Fibroblast of upper back skin (primary cell): ENCODE measurements at regions not wholly inside any gene's neighbourhood (a gene's known extent, or its start where the extent isn't known, plus 50 kb on each side); places are given as distances from the start of the nearest gene placed in this dataset.
"Not testable (repeated sequence)": the region's sequence is repeated elsewhere in the genome, so short reads cannot be mapped to it uniquely, and the experiment has no call there.

Source experiments
- DNase-seq: peaks from one replicate; pipeline ENCODE4 v3.0.0-alpha.2; 2013

- DNase-seq, result no peak
These were observed 129.6 kb downstream of the CD24 start for GRCh38 chr6:106844930-106845329.

DNA sequence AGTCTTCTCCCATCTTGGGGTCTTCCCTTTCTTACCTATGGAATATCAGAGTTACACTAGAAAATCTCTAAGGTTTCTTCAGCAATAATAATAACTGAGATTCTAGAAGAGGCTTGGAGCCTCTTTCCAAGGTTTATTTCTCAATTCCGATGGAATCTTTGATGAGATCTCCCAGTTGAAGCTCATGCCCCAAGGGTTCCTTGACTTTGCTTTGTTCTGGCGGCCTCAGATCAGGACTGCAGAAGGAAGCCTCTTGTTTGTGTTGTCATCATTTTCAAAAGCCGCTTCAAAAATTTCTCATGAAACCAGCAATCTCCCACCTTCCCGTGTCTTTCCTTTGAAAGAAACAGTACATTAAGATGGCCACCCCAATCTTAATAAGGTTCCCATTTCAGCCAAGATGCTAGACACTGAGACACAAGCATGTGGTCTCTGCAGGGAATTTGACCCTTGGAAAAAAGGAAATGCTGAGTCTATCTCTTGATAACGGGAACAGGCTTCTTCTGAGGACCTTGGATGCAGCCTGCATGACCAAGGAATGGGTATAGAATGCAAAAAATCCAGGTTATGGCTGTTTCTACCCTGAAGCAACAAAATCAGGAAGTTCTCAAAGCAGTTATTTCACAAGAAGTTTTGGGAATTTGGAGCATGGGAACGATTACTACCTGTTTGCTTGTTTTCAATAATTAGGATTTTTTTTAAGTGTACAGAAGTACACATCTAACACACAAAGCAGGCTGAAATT is 141.6 kb downstream of the CD24 start:
- DNase-seq, result no peak

DNA sequence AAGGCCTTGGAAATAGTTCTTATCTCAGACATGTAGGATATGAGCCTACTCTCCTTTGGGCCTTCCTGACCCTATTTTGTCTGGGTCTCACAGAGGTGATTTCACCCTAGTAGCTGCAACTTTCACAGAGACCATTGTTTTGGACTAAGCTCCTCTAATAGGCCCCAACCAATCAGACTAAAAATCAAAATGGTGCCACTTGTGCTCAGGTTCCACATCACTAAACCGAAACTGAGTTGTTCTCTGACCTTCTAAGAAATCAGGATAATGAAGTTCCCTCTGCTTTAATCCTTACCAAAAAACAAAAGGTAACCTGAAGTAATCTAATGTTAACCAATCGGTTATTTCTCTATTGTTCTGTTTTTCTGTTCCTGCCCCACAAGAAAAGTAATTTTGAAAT is 143.6 kb downstream of the CD24 start:
- no peak for DNase-seq

DNA sequence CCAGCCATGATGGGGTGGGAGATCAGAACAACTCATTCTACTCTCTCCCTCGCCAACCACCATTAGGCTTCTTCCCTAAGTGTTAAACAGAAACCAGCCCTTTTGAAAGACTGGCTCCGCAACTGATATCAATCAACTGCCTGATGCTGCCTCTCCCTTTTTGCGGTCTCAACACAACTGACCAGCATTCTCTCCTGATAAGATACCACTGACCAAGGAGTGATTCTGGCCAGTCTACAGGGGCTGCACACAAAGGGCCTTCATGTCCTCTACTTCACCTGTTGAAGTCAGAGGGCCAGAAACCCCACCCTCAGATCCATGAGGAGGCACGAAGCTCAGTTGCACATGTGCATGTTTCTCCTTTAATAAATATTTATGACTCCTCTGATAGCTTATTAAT is 145.1 kb downstream of the CD24 start:
- DNase-seq, result no peak

DNA sequence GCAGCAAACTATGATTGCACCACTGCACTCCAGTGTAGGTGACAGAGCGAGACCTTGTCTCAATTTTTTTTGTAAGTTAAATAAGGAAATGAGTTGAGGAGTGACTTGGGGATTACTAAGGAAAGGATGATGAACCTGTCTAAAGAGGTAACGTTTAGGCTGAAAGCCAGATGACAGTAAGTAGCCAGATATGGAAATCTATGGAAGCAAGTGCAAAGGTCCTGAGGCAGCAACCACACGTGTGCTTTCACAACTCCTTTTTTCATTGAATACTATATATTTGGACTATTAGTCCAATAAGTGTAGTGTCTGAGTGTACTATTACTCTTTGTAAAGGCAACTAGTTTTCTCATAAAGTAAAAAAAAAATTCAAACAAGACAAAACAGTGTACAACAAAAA is 147.4 kb downstream of the CD24 start:
- DNase-seq, result no peak

- peak; percentile 16 for DNase-seq
These were observed 149.4 kb downstream of the CD24 start for GRCh38 chr6:106825156-106825555.

DNA sequence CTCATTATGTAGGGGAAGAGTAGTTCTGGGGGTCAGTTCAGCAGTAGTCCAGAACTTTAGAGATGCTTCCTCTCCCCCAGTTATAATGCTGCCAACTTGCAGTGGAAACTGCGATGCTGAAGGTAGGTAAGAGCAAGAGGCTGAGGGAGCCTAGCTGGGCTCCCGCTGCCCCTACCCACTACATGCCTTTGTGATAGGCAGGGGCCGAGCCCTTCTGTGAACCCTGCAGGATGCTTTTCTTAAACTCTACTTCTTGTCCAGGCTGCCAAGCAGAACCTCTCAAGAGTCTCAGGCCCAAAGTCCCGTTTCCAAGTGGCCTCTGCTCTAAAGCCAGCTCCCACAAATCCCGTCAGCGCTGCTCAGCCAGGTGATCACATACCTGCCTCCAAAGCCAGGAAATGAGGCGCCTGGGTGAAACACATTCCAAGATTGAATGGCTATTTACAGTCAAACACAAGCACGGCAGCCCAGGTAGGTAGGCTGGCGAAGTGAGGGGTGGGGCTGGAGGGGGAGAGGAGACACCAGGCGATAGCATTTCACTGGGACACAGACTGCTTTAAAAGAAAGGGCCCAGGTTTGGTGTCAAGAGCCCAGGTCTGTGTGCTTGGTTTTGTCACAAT is 150.7 kb downstream of the CD24 start:
- DNase-seq, result no peak

- no peak for DNase-seq
These were observed 151.5 kb downstream of the CD24 start for GRCh38 chr6:106823058-106823457.

GRCh38 chr6:106820412-106820852 is 154.1 kb downstream of the CD24 start:
- peak; percentile 87 for DNase-seq

DNA sequence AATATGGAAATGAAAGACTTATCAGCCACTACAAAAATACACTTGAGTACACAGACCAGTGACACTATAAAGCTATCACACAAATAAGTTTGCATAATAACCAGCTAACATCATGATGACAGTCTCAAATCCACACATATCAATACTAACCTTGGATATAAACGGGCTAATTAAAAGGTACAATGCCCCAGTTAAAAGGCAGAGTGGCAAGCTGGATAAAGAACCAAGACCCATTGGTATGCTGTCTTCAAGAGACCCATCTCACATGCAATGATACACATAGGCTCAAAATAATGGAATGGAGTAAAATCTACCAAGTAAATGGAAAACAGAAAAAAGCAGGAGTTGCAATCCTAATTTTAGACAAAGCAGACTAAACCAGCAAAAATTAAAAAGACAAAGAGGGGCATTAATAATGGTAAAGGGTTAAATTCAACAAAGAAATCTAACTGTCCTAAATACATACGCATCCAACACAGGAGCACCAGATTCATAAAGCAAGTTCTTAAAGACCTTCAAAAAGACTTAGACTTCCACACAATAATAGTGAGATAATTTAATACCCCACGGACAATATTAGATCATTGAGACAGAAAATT is 163.3 kb downstream of the CD24 start:
- no peak for DNase-seq

- no peak for DNase-seq
These were observed 165.8 kb downstream of the CD24 start for GRCh38 chr6:106808758-106809157.

- DNase-seq, result no peak
These were observed 166.4 kb downstream of the CD24 start for GRCh38 chr6:106807947-106808611.

DNA sequence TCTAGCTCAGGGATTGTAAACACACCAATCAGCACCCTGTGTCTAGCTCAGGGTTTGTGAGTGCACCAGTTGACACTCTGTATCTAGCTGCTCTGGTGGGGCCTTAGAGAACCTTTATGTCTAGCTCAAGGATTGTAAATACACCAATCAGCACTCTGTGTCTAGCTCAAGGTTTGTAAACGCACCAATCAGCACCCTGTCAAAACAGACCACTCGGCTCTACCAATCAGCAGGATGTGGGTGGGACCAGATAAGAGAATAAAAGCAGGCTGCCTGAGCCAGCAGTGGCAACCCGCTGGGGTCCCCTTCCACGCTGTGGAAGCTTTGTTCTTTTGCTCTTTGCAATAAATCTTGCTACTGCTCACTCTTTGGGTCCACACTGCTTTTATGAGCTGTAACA is 168.3 kb downstream of the CD24 start:
- DNase-seq, result not testable (repeated sequence)

DNA sequence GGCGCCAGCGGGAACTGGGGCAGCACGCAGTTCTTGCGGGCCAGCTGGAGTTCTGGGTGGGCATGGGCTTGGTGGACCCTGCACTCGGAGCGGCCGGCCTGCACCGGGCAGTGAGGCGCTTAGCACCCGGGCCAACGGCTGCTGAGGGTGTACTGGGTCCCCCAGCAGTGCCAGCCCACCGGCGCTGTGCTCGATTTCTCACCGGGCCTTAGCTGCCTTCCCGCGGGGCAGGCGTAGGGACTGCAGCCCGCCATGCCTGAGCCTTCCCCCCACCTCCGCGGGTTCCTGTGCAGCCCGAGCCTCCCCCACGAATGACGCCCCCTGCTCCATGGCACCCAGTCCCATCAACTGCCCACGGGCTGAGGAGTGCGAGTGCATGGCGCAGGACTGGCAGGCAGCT is 168.8 kb downstream of the CD24 start:
- no peak for DNase-seq

DNA sequence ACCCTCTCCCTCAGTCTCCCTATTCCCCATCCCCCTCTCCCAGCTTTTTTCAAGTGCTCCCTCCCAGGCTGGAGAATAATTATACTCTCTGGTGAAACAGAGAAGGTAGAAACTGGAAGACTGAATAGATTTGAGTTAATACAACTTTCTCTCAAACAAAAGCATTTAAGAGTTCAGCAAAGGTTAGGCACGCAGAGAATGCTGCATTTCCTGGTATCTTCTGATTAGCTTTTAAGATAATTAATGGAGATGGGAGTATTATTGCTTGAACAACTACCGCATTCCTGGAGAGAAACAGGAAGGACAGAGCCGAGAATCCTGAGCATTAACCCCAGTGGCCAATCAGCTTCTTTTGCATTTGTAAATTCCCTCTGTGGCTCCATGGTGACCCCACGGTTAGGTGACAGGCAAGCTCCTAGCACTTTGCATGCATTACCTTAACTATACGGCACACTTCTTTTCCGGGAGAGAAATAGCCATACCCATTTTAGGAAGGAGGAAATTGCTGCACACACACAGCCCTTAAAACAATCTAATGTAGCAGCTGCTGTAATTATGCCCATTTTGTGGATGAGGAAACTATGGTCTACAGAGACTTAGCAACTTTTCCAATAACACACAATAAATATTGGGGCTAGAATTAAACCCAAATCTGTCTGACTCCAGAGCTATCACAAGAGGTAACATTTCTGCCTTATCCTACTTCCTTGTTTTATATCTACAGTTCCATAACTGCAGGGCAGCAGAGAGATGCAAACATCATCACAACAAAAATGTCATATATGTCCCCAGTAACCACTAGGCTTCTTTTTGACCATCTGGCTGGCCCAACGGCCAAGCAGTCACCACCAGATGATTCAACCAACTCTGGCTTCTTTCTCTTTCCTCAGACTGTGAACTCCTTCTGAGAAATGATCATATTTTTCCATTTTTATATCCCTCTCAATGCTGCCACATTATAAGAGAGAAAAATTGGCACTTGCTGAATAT is 169.9 kb downstream of the CD24 start:
- DNase-seq, result no peak

- DNase-seq, result no peak
These were observed 171.3 kb downstream of the CD24 start for GRCh38 chr6:106803188-106803587.

DNA sequence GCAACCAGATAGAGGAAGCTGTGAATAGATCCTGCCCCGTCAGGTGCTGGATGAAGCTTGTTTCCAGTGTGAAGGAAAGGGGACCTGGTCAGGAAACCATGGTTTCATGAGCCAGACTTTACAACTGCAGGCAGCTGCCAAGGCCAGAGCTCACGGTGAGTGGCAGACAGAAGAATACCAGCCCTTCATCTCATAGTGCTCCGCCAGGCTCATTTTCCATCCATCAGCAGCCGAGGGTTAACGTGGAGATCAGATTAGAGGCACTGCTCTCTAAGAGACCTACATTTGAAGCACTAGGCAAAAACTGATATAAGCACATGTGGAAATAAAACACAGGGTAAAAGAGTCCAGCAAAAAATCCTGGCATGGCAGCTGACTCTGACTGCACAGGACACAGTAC is 172.4 kb downstream of the CD24 start:
- no peak for DNase-seq

GRCh38 chr6:106801256-106801655 is 171.9 kb downstream of the QRSL1 start:
- DNase-seq, result no peak

GRCh38 chr6:106800379-106800778 is 171.0 kb downstream of the QRSL1 start:
- DNase-seq, result no peak

- peak; percentile 87 for DNase-seq
These were observed 169.9 kb downstream of the QRSL1 start for GRCh38 chr6:106799031-106799894.

DNA sequence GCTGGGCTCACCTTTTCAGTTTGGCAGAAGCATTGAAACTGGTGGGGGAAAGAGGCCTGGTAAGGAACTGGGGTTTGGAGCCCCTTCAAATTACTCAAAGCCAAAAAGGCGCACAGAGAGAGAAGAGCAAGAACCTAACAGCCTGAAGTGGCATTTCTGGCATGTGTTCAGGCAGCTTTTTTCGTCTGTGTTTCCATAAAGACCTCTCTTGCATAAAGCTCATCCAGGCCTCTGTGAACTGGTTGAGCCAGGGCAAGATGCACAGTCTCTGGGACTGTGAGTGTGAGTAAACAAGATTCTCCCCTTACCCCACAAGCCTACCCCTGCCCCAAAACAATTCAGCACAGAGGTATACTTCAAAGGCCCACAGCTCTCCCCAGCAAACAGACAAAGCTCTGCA is 167.8 kb downstream of the QRSL1 start:
- no peak for DNase-seq

GRCh38 chr6:106796781-106797180 is 167.4 kb downstream of the QRSL1 start:
- DNase-seq, result no peak
